DOHH2 (cell line): ENCODE measurements at regions not wholly inside any gene's neighbourhood (a gene's known extent, or its start where the extent isn't known, plus 50 kb on each side); places are given as distances from the start of the nearest gene placed in this dataset.

ENCODE experiments used
- H3F3A ChIP-seq: fragments of 200-600 bp; sonication (generic), shearing (Covaris generic); 2 replicates; pipeline ENCODE4 v1.6.0; 2016; ENCODE audit warnings: antibody characterized with exemption, mild to moderate bottlenecking; ENCODE audit not compliant: control insufficient read depth, insufficient read depth
- H3K27ac ChIP-seq: fragments of 200-600 bp; sonication (generic); 2 replicates; pipeline ENCODE4 v1.5.1; 2014; ENCODE audit warnings: low read depth, mild to moderate bottlenecking, low read length, moderate library complexity
- H3K27me3 ChIP-seq: fragments of 200-600 bp; sonication (generic); 2 replicates; pipeline ENCODE4 v1.6.1; 2014; ENCODE audit warnings: mild to moderate bottlenecking, low read length, mixed read lengths; ENCODE audit not compliant: control insufficient read depth
- H3K36me3 ChIP-seq: fragments of 200-600 bp; sonication (generic); 2 replicates; pipeline ENCODE4 v1.6.1; 2014; ENCODE audit warnings: mild to moderate bottlenecking, low read length, moderate library complexity, mixed read lengths; ENCODE audit not compliant: control insufficient read depth
- H3K4me1 ChIP-seq: fragments of 200-600 bp; sonication (generic); 2 replicates; pipeline ENCODE4 v1.6.1; 2014; ENCODE audit warnings: mild to moderate bottlenecking, low read length, mixed read lengths; ENCODE audit not compliant: control insufficient read depth
- H3K4me2 ChIP-seq: fragments of 200-600 bp; sonication (generic); 2 replicates; pipeline ENCODE4 v1.6.0; 2014; ENCODE audit warnings: mild to moderate bottlenecking, low read length, moderate library complexity
- H3K4me3 ChIP-seq: fragments of 200-600 bp; sonication (generic); 2 replicates; pipeline ENCODE4 v1.5.1; 2014; ENCODE audit warnings: mild to moderate bottlenecking, low read length, mixed read lengths
- H3K79me2 ChIP-seq: fragments of 200-600 bp; sonication (generic); 2 replicates; pipeline ENCODE4 v1.6.1; 2014; ENCODE audit warnings: mild to moderate bottlenecking, low read length, mixed read lengths; ENCODE audit not compliant: control insufficient read depth
- H3K9me2 ChIP-seq: fragments of 200-600 bp; sonication (generic); replicated peaks from 2 replicates; pipeline ENCODE4 v1.6.1; 2014; ENCODE audit warnings: mild to moderate bottlenecking, low read length, mixed read lengths; ENCODE audit not compliant: control insufficient read depth
- H3K9me3 ChIP-seq: fragments of 200-600 bp; sonication (generic); 2 replicates; pipeline ENCODE4 v1.6.1; 2014; ENCODE audit warnings: antibody characterized with exemption, low read length, mixed read lengths; ENCODE audit not compliant: control insufficient read depth, insufficient read depth
- H4K20me1 ChIP-seq: fragments of 200-600 bp; sonication (generic); 2 replicates; pipeline ENCODE4 v1.6.0; 2014; ENCODE audit warnings: low read depth, mild to moderate bottlenecking, antibody characterized with exemption, low read length, moderate library complexity; ENCODE audit not compliant: control insufficient read depth, insufficient read depth
- EZH2phosphoT487 ChIP-seq: fragments of 200-600 bp; sonication (generic); IDR thresholded peaks from 2 replicates; pipeline ENCODE4 v1.6.1; 2017; ENCODE audit warnings: borderline replicate concordance, mild to moderate bottlenecking, antibody characterized with exemption, low read length, moderate library complexity, mixed read lengths
- TF ChIP-seq, protein P1 (sequence below): fragments of 200-600 bp; sonication (generic); IDR thresholded peaks from one replicate; pipeline ENCODE4 v1.5.1; 2014; ENCODE audit warnings: antibody characterized with exemption, mild to moderate bottlenecking, low read depth, low read length; ENCODE audit not compliant: poor library complexity, severe bottlenecking

- no peak overlapping the region for H3K4me3 ChIP-seq
- no peaks in the 10 kb centered on the region for H3K9me3 ChIP-seq
- H3F3A ChIP-seq, result no peaks in the 10 kb centered on the region
- H4K20me1 ChIP-seq, result no peaks in the 10 kb centered on the region
- no peaks in the 10 kb centered on the region for H3K9me2 ChIP-seq
- no peaks in the 10 kb centered on the region for H3K4me1 ChIP-seq
- H3K27ac ChIP-seq, result no peak overlapping the region
- no peaks in the 10 kb centered on the region for H3K27me3 ChIP-seq
- H3K4me2 ChIP-seq, result no peak overlapping the region
- no peaks in the 10 kb centered on the region for H3K79me2 ChIP-seq
- no peaks in the 10 kb centered on the region for H3K36me3 ChIP-seq
- TF ChIP-seq, protein P1, sequence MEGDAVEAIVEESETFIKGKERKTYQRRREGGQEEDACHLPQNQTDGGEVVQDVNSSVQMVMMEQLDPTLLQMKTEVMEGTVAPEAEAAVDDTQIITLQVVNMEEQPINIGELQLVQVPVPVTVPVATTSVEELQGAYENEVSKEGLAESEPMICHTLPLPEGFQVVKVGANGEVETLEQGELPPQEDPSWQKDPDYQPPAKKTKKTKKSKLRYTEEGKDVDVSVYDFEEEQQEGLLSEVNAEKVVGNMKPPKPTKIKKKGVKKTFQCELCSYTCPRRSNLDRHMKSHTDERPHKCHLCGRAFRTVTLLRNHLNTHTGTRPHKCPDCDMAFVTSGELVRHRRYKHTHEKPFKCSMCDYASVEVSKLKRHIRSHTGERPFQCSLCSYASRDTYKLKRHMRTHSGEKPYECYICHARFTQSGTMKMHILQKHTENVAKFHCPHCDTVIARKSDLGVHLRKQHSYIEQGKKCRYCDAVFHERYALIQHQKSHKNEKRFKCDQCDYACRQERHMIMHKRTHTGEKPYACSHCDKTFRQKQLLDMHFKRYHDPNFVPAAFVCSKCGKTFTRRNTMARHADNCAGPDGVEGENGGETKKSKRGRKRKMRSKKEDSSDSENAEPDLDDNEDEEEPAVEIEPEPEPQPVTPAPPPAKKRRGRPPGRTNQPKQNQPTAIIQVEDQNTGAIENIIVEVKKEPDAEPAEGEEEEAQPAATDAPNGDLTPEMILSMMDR, result no peak
- no peak for TF ChIP-seq EZH2phosphoT487
These were observed 667.4 kb downstream of the ROBO2 start for GRCh38 chr3:77707281-77707680.

- no peaks in the 10 kb centered on the region for H3K79me2 ChIP-seq
These were observed 669.3 kb downstream of the ROBO2 start for GRCh38 chr3:77709155-77709554.

GRCh38 chr3:77718311-77718710 lies 678.4 kb downstream of the ROBO2 start:
- Histone ChIP-seq H3F3A (no peaks in the 10 kb centered on the region), H3K4me2 (no peak overlapping the region), H3K4me1 (no peaks in the 10 kb centered on the region), H3K27me3 (no peaks in the 10 kb centered on the region), H3K79me2 (no peaks in the 10 kb centered on the region), H3K9me2 (no peaks in the 10 kb centered on the region), H3K27ac (no peak overlapping the region), H3K36me3 (no peaks in the 10 kb centered on the region), H4K20me1 (no peaks in the 10 kb centered on the region), H3K9me3 (no peaks in the 10 kb centered on the region), H3K4me3 (no peak overlapping the region)
- TF ChIP-seq, protein P1, result no peak
- TF ChIP-seq EZH2phosphoT487, result no peak

More at GRCh38 chr3:77709155-77709554, 669.3 kb downstream of the ROBO2 start:
- H3K4me2 ChIP-seq, result no peak overlapping the region
- H3K27ac ChIP-seq, result no peak overlapping the region
- H3K9me2 ChIP-seq, result no peaks in the 10 kb centered on the region
- no peaks in the 10 kb centered on the region for H3K36me3 ChIP-seq
- no peaks in the 10 kb centered on the region for H3F3A ChIP-seq
- no peak for TF ChIP-seq EZH2phosphoT487
- TF ChIP-seq, protein P1, result no peak
- H3K27me3 ChIP-seq, result no peaks in the 10 kb centered on the region
- no peaks in the 10 kb centered on the region for H3K9me3 ChIP-seq
- H4K20me1 ChIP-seq, result no peaks in the 10 kb centered on the region
- H3K4me1 ChIP-seq, result no peaks in the 10 kb centered on the region
- no peak overlapping the region for H3K4me3 ChIP-seq

DNA sequence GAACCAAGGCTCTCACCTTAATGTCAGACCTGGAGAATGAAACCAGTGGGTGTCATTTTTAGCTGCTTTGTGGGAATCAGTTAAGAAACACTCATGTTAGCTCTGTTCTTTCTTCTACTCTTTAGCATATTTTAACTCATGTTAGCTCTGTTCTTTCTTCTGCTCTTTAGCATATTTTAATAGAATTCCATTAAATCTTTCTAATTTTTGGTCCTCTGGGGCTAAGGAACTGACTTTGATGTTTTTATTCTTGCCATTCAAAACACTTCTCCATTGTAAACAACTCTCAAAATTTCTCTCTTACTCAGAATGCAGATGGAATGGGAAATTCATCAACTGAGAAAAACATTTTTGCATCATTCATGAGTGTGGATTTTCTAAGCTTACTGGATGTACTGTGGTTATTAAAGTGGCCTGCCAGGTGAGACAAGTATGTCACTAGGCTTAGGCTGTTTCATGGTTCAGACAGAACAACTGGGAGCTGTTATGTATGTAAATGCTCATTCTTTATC lies 680.6 kb downstream of the ROBO2 start:
- no peaks in the 10 kb centered on the region for H3K27me3 ChIP-seq
- H3K79me2 ChIP-seq, result no peaks in the 10 kb centered on the region
- H3K4me3 ChIP-seq, result no peak overlapping the region
- H3K9me3 ChIP-seq, result no peaks in the 10 kb centered on the region
- no peaks in the 10 kb centered on the region for H3K4me1 ChIP-seq
- H3K36me3 ChIP-seq, result no peaks in the 10 kb centered on the region
- H3F3A ChIP-seq, result no peaks in the 10 kb centered on the region
- no peak overlapping the region for H3K4me2 ChIP-seq
- no peak overlapping the region for H3K27ac ChIP-seq
- TF ChIP-seq EZH2phosphoT487, result no peak
- TF ChIP-seq, protein P1, result no peak
- no peaks in the 10 kb centered on the region for H3K9me2 ChIP-seq
- no peaks in the 10 kb centered on the region for H4K20me1 ChIP-seq
